ENCODE measurements at regions not wholly inside any gene's neighbourhood (a gene's known extent, or its start where the extent isn't known, plus 50 kb on each side); places are given as distances from the start of the nearest gene placed in this dataset.

DNA sequence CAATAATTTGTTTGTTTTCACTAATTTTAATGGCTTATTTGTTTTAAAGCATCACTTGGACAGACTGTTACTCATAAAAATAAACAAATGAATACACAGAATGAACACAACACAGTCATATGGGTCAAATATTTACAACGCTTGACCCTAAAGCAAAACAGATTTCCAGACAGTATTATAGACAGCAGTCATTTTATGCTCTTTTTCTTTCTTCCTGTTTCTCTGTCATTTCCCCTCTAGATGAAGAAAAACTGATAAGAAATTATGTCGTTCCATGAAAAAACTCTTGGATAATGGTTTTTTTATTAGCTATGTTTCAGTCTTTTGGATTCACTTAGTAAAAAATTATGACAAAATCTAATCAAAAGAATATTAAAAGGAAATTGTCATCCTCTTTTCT is 297.3 kb upstream of the NEGR1 start:
- no peaks in the 10 kb centered on the region for H3F3A ChIP-seq (replicated peaks; ENCODE audit: low read depth)
- H3K27me3 ChIP-seq (ENCODE audit: insufficient read depth): no peaks in the 10 kb centered on the region
- Mint-ChIP-seq H3K27ac (no peak overlapping the region), H3K9me3 (no peaks in the 10 kb centered on the region), H3K4me1 (no peaks in the 10 kb centered on the region), H3K36me3 (ENCODE audit: low read depth) (no peaks in the 10 kb centered on the region), H3K4me3 (no peak overlapping the region), H3K27me3 (ENCODE audit: insufficient read depth, low read depth, poor library complexity) (no peaks in the 10 kb centered on the region)
- no peak for ATAC-seq
- no peak overlapping the region for H3K27ac ChIP-seq (ENCODE audit: low read depth)
- no peaks in the 10 kb centered on the region for H3K9me2 ChIP-seq (ENCODE audit: insufficient read depth)
- no peak overlapping the region for H3K4me3 ChIP-seq
- no peaks in the 10 kb centered on the region for H3K79me2 ChIP-seq (replicated peaks; ENCODE audit: insufficient read depth)
- H3K4me2 ChIP-seq: no peak overlapping the region
- DNase-seq (ENCODE audit: low spot score): no peak
- TF ChIP-seq, protein P1, sequence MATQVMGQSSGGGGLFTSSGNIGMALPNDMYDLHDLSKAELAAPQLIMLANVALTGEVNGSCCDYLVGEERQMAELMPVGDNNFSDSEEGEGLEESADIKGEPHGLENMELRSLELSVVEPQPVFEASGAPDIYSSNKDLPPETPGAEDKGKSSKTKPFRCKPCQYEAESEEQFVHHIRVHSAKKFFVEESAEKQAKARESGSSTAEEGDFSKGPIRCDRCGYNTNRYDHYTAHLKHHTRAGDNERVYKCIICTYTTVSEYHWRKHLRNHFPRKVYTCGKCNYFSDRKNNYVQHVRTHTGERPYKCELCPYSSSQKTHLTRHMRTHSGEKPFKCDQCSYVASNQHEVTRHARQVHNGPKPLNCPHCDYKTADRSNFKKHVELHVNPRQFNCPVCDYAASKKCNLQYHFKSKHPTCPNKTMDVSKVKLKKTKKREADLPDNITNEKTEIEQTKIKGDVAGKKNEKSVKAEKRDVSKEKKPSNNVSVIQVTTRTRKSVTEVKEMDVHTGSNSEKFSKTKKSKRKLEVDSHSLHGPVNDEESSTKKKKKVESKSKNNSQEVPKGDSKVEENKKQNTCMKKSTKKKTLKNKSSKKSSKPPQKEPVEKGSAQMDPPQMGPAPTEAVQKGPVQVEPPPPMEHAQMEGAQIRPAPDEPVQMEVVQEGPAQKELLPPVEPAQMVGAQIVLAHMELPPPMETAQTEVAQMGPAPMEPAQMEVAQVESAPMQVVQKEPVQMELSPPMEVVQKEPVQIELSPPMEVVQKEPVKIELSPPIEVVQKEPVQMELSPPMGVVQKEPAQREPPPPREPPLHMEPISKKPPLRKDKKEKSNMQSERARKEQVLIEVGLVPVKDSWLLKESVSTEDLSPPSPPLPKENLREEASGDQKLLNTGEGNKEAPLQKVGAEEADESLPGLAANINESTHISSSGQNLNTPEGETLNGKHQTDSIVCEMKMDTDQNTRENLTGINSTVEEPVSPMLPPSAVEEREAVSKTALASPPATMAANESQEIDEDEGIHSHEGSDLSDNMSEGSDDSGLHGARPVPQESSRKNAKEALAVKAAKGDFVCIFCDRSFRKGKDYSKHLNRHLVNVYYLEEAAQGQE (IDR thresholded peaks at IDR 0.05; ENCODE audit: unreplicated experiment): no peak
- H2AFZ ChIP-seq: no peak overlapping the region
- H4K20me1 ChIP-seq (replicated peaks; ENCODE audit: insufficient read depth): no peaks in the 10 kb centered on the region
- no peaks in the 10 kb centered on the region for H3K4me1 ChIP-seq (ENCODE audit: insufficient read depth)
- no peaks in the 10 kb centered on the region for H3K36me3 ChIP-seq (ENCODE audit: insufficient read depth)

DNA sequence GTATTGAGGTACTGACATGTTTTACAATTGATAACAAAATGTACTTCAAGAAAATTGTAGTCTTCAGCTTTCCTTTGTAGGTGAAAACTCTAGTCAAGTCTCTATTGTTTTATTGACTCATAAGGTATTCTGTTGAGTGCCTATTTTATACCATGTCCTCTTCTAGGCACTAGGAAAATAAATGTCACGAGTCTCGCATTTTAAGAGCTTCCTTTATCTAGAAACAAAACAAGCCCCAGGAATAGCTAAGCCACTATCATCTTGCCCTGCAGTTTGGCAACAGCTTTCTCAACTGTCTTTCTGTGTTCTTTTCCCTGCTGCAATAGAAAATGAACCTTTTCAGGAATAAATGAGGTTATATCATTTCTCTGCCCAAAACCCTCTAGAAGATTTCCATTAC is 288.5 kb upstream of the NEGR1 start:
- H3K36me3 ChIP-seq (ENCODE audit: insufficient read depth): no peaks in the 10 kb centered on the region
- H2AFZ ChIP-seq: no peak overlapping the region
- H3K27ac ChIP-seq (ENCODE audit: low read depth): no peak overlapping the region
- H4K20me1 ChIP-seq (replicated peaks; ENCODE audit: insufficient read depth): no peaks in the 10 kb centered on the region
- H3K27me3 Mint-ChIP-seq (ENCODE audit: insufficient read depth, low read depth, poor library complexity): peaks cover 1% of the 10 kb centered on the region
- no peaks in the 10 kb centered on the region for H3K27me3 ChIP-seq (ENCODE audit: insufficient read depth)
- H3K9me3 Mint-ChIP-seq: no peaks in the 10 kb centered on the region
- no peak overlapping the region for H3K27ac Mint-ChIP-seq
- no peak for ATAC-seq
- no peaks in the 10 kb centered on the region for H3F3A ChIP-seq (replicated peaks; ENCODE audit: low read depth)
- no peaks in the 10 kb centered on the region for H3K79me2 ChIP-seq (replicated peaks; ENCODE audit: insufficient read depth)
- H3K4me2 ChIP-seq: no peak overlapping the region
- no peak overlapping the region for H3K4me3 ChIP-seq
- H3K4me3 Mint-ChIP-seq: no peak overlapping the region
- H3K4me1 ChIP-seq (ENCODE audit: insufficient read depth): no peaks in the 10 kb centered on the region
- no peak for DNase-seq (ENCODE audit: low spot score)
- peaks cover 17% of the 10 kb centered on the region; the same call in 2 of the 3 replicates for H3K4me1 Mint-ChIP-seq
- no peaks in the 10 kb centered on the region for H3K9me2 ChIP-seq (ENCODE audit: insufficient read depth)
- no peaks in the 10 kb centered on the region for H3K36me3 Mint-ChIP-seq (ENCODE audit: low read depth)
- TF ChIP-seq STAT1 (IDR thresholded peaks at IDR 0.05; ENCODE audit: unreplicated experiment): no peak
- TF ChIP-seq EZH2 (IDR thresholded peaks at IDR 0.05; ENCODE audit: low read depth, unreplicated experiment): no peak

DNA sequence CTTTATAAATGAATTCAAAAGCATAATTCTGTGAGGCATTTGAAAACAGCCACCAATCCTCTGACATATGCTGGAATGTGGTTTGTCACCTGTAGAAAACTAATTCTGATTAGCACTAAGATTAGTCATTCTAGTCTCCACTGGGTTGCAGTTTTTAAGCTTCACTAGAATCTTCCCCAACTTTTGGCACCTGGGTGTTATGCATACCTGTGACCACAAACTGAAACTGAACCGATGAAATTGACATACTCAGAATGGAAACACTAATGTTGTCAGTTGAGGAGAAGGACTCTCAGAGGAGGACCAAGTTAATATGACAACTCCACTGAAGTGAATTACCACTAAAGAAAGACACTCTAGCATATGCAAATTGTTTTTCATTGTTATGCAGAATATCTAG is 285.8 kb upstream of the NEGR1 start:
- Histone ChIP-seq H2AFZ (no peak overlapping the region), H4K20me1 (replicated peaks; ENCODE audit: insufficient read depth) (no peaks in the 10 kb centered on the region), H3K4me1 (ENCODE audit: insufficient read depth) (no peaks in the 10 kb centered on the region), H3K27me3 (ENCODE audit: insufficient read depth) (no peaks in the 10 kb centered on the region), H3F3A (replicated peaks; ENCODE audit: low read depth) (no peaks in the 10 kb centered on the region), H3K36me3 (ENCODE audit: insufficient read depth) (no peaks in the 10 kb centered on the region), H3K4me2 (no peak overlapping the region), H3K27ac (ENCODE audit: low read depth) (no peak overlapping the region), H3K4me3 (no peak overlapping the region), H3K9me2 (ENCODE audit: insufficient read depth) (no peaks in the 10 kb centered on the region), H3K79me2 (replicated peaks; ENCODE audit: insufficient read depth) (no peaks in the 10 kb centered on the region)
- H3K36me3 Mint-ChIP-seq (ENCODE audit: low read depth): no peaks in the 10 kb centered on the region
- ATAC-seq (no peak), DNase-seq (ENCODE audit: low spot score) (no peak)
- no peak overlapping the region for H3K27ac Mint-ChIP-seq
- H3K4me3 Mint-ChIP-seq: no peak overlapping the region
- peaks cover 17% of the 10 kb centered on the region; the same call in 2 of the 3 replicates for H3K4me1 Mint-ChIP-seq
- no peaks in the 10 kb centered on the region for H3K9me3 Mint-ChIP-seq
- peaks cover 1% of the 10 kb centered on the region for H3K27me3 Mint-ChIP-seq (ENCODE audit: insufficient read depth, low read depth, poor library complexity)
- no peak for TF ChIP-seq NANOG (IDR thresholded peaks at IDR 0.05; ENCODE audit: borderline replicate concordance)
- TF ChIP-seq EZH2 (IDR thresholded peaks at IDR 0.05; ENCODE audit: low read depth, unreplicated experiment): no peak
- no peak for TF ChIP-seq ZNF331 (CRISPR knock-in tag; IDR thresholded peaks at IDR 0.05; ENCODE audit: low read depth)
- TF ChIP-seq POLR2AphosphoS5 (IDR thresholded peaks at IDR 0.05; ENCODE audit: low read depth): no peak
- no peak for TF ChIP-seq EZH2phosphoT487 (IDR thresholded peaks at IDR 0.05; ENCODE audit: unreplicated experiment)
- TF ChIP-seq, protein P2, sequence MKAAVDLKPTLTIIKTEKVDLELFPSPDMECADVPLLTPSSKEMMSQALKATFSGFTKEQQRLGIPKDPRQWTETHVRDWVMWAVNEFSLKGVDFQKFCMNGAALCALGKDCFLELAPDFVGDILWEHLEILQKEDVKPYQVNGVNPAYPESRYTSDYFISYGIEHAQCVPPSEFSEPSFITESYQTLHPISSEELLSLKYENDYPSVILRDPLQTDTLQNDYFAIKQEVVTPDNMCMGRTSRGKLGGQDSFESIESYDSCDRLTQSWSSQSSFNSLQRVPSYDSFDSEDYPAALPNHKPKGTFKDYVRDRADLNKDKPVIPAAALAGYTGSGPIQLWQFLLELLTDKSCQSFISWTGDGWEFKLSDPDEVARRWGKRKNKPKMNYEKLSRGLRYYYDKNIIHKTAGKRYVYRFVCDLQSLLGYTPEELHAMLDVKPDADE (IDR thresholded peaks at IDR 0.05): no peak
- TF ChIP-seq, protein P1 (IDR thresholded peaks at IDR 0.05; ENCODE audit: unreplicated experiment): no peak

Measured in GM23338 (cell line).